ENCODE measurements at regions not wholly inside any gene's neighbourhood (a gene's known extent, or its start where the extent isn't known, plus 50 kb on each side); places are given as distances from the start of the nearest gene placed in this dataset.
"Not testable (repeated sequence)": the region's sequence is repeated elsewhere in the genome, so short reads cannot be mapped to it uniquely, and the experiment has no call there.

GRCh38 chr5:166725593-166725992 is 1565.9 kb upstream of the WWC1 start:
- DNase-seq (ENCODE audit: low spot score) = no peak

- DNase-seq (ENCODE audit: low spot score) = no peak
Measured at GRCh38 chr5:166726406-166726805, 1565.0 kb upstream of the WWC1 start.

- not testable (repeated sequence) for DNase-seq (ENCODE audit: low spot score)
Measured at GRCh38 chr5:166742951-166743350, 1548.5 kb upstream of the WWC1 start.

- no peak for DNase-seq (ENCODE audit: low spot score)
Measured at GRCh38 chr5:166746506-166746905, 1544.9 kb upstream of the WWC1 start.

- DNase-seq (ENCODE audit: low spot score) = no peak
Measured at GRCh38 chr5:166750376-166750775, 1541.1 kb upstream of the WWC1 start.

GRCh38 chr5:166758151-166758550 is 1533.3 kb upstream of the WWC1 start:
- DNase-seq (ENCODE audit: low spot score) = no peak

- no peak for DNase-seq (ENCODE audit: low spot score)
Measured at GRCh38 chr5:166767858-166768257, 1523.6 kb upstream of the WWC1 start.

- DNase-seq (ENCODE audit: low spot score) = no peak
Measured at GRCh38 chr5:166768536-166768935, 1522.9 kb upstream of the WWC1 start.

GRCh38 chr5:166772770-166773169 is 1518.7 kb upstream of the WWC1 start:
- no peak for DNase-seq (ENCODE audit: low spot score)

- DNase-seq (ENCODE audit: low spot score) = no peak
Measured at GRCh38 chr5:166781737-166782136, 1509.7 kb upstream of the WWC1 start.

GRCh38 chr5:166784545-166785078 is 1506.8 kb upstream of the WWC1 start:
- no peak for DNase-seq (ENCODE audit: low spot score)

GRCh38 chr5:166786178-166786577 is 1505.3 kb upstream of the WWC1 start:
- no peak for DNase-seq (ENCODE audit: low spot score)

- no peak for DNase-seq (ENCODE audit: low spot score)
Measured at GRCh38 chr5:166786889-166787288, 1504.6 kb upstream of the WWC1 start.

- no peak for DNase-seq (ENCODE audit: low spot score)
Measured at GRCh38 chr5:166788050-166788449, 1503.4 kb upstream of the WWC1 start.

GRCh38 chr5:166795756-166796155 is 1495.7 kb upstream of the WWC1 start:
- DNase-seq (ENCODE audit: low spot score) = no peak

- DNase-seq (ENCODE audit: low spot score) = no peak
Measured at GRCh38 chr5:166803058-166803457, 1488.4 kb upstream of the WWC1 start.

GRCh38 chr5:166804223-166804622 is 1487.2 kb upstream of the WWC1 start:
- DNase-seq (ENCODE audit: low spot score) = not testable (repeated sequence)

GRCh38 chr5:166804693-166805092 is 1486.8 kb upstream of the WWC1 start:
- not testable (repeated sequence) for DNase-seq (ENCODE audit: low spot score)

- DNase-seq (ENCODE audit: low spot score) = not testable (repeated sequence)
Measured at GRCh38 chr5:166810093-166810658, 1481.3 kb upstream of the WWC1 start.

- DNase-seq (ENCODE audit: low spot score) = no peak
Measured at GRCh38 chr5:166810721-166811120, 1480.7 kb upstream of the WWC1 start.

- no peak for DNase-seq (ENCODE audit: low spot score)
Measured at GRCh38 chr5:166823360-166823759, 1468.1 kb upstream of the WWC1 start.

- DNase-seq (ENCODE audit: low spot score) = no peak
Measured at GRCh38 chr5:166834246-166834645, 1457.2 kb upstream of the WWC1 start.

- no peak for DNase-seq (ENCODE audit: low spot score)
Measured at GRCh38 chr5:166845044-166845443, 1446.4 kb upstream of the WWC1 start.

GRCh38 chr5:166856791-166857190 is 1434.7 kb upstream of the WWC1 start:
- DNase-seq (ENCODE audit: low spot score) = no peak
